ENCODE measurements at regions not wholly inside any gene's neighbourhood (a gene's known extent, or its start where the extent isn't known, plus 50 kb on each side); places are given as distances from the start of the nearest gene placed in this dataset.
"Not testable (repeated sequence)": the region's sequence is repeated elsewhere in the genome, so short reads cannot be mapped to it uniquely, and the experiment has no call there.

- ATAC-seq, result peak; percentile 26
- DNase-seq (ENCODE audit: low spot score), result no peak
These were observed 277.0 kb upstream of the EDA2R start for GRCh38 chrX:66915893-66916292.

- ATAC-seq, result peak; percentile 61
- DNase-seq (ENCODE audit: low spot score), result peak; percentile 34
These were observed 275.2 kb upstream of the EDA2R start for GRCh38 chrX:66914080-66914479.

GRCh38 chrX:66912417-66912816 is 273.5 kb upstream of the EDA2R start:
- DNase-seq (ENCODE audit: low spot score), result no peak
- ATAC-seq, result no peak

GRCh38 chrX:66902081-66902480 is 263.2 kb upstream of the EDA2R start:
- DNase-seq (ENCODE audit: low spot score) (no peak), ATAC-seq (no peak)

GRCh38 chrX:66900886-66901285 is 262.0 kb upstream of the EDA2R start:
- ATAC-seq, result peak; percentile 53
- no peak for DNase-seq (ENCODE audit: low spot score)

- peak; percentile 32 for ATAC-seq
- no peak for DNase-seq (ENCODE audit: low spot score)
These were observed 253.1 kb upstream of the EDA2R start for GRCh38 chrX:66892004-66892403.

- ATAC-seq, result peak; percentile 67
These were observed 250.5 kb upstream of the EDA2R start for GRCh38 chrX:66889418-66889817.

GRCh38 chrX:66882101-66882500 is 243.2 kb upstream of the EDA2R start:
- DNase-seq (ENCODE audit: low spot score) (no peak), ATAC-seq (no peak)

More at GRCh38 chrX:66889418-66889817, 250.5 kb upstream of the EDA2R start:
- peak; percentile 45 for DNase-seq (ENCODE audit: low spot score)

- no peak for ATAC-seq
- no peak for DNase-seq (ENCODE audit: low spot score)
These were observed 237.9 kb upstream of the EDA2R start for GRCh38 chrX:66876776-66877175.

GRCh38 chrX:66872771-66873170 is 233.9 kb upstream of the EDA2R start:
- no peak for ATAC-seq
- no peak for DNase-seq (ENCODE audit: low spot score)

- DNase-seq (ENCODE audit: low spot score) (peak; percentile 80), ATAC-seq (peak; percentile 92)
These were observed 224.8 kb upstream of the EDA2R start for GRCh38 chrX:66863721-66864120.

GRCh38 chrX:66833426-66833825 is 194.5 kb upstream of the EDA2R start:
- ATAC-seq (no peak), DNase-seq (ENCODE audit: low spot score) (no peak)

GRCh38 chrX:66815227-66815626 is 176.3 kb upstream of the EDA2R start:
- ATAC-seq, result peak; percentile 67
- no peak for DNase-seq (ENCODE audit: low spot score)

GRCh38 chrX:66794514-66794913 is 155.6 kb upstream of the EDA2R start:
- not testable (repeated sequence) for ATAC-seq; DNase-seq (ENCODE audit: low spot score)

GRCh38 chrX:66766318-66766717 is 127.4 kb upstream of the EDA2R start:
- ATAC-seq (no peak), DNase-seq (ENCODE audit: low spot score) (no peak)

- ATAC-seq (peak; percentile 48), DNase-seq (ENCODE audit: low spot score) (no peak)
These were observed 121.8 kb upstream of the EDA2R start for GRCh38 chrX:66760651-66761050.

GRCh38 chrX:66756717-66757116 is 117.8 kb upstream of the EDA2R start:
- ATAC-seq (no peak), DNase-seq (ENCODE audit: low spot score) (no peak)

- ATAC-seq, result no peak
- no peak for DNase-seq (ENCODE audit: low spot score)
These were observed 112.4 kb upstream of the EDA2R start for GRCh38 chrX:66751136-66751782.

- not testable (repeated sequence) for DNase-seq (ENCODE audit: low spot score); ATAC-seq
These were observed 105.6 kb upstream of the EDA2R start for GRCh38 chrX:66744519-66744918.

- DNase-seq (ENCODE audit: low spot score) (no peak), ATAC-seq (peak; percentile 50)
These were observed 92.5 kb upstream of the EDA2R start for GRCh38 chrX:66731398-66731797.

GRCh38 chrX:66728818-66729271 is 90.0 kb upstream of the EDA2R start:
- ATAC-seq (peak; percentile 99), DNase-seq (ENCODE audit: low spot score) (peak; percentile 58)

GRCh38 chrX:66717926-66718325 is 79.0 kb upstream of the EDA2R start:
- no peak for ATAC-seq
- DNase-seq (ENCODE audit: low spot score), result no peak

Measured in left lobe of liver (tissue), 2 donors.